Fibroblast of gingiva (primary cell): ENCODE measurements at regions not wholly inside any gene's neighbourhood (a gene's known extent, or its start where the extent isn't known, plus 50 kb on each side); places are given as distances from the start of the nearest gene placed in this dataset.

ENCODE experiments used
- DNase-seq: peaks from one replicate; pipeline ENCODE4 v3.0.0-alpha.2; 2011; ENCODE audit warnings: low read depth

DNA sequence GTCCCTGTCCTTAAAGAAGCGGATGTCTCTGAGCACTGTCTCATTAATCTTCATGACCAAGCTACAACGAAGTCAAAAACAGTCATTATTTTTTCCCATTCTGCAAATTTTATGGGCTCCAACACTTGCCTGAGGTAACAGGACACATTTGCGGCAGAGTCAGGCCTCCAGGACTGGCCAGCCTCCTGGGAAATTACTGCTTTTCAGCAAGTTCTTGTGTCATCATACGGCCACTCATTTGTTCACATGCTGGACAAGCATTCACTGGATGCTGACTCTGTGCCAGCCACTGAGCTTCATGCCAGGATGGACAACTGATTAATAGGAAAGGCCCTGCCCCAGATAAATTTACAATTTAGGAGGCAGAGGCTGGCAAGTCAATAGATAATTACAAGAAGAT is 305.7 kb downstream of the ACTL7B start:
- peak; percentile 75 for DNase-seq

DNA sequence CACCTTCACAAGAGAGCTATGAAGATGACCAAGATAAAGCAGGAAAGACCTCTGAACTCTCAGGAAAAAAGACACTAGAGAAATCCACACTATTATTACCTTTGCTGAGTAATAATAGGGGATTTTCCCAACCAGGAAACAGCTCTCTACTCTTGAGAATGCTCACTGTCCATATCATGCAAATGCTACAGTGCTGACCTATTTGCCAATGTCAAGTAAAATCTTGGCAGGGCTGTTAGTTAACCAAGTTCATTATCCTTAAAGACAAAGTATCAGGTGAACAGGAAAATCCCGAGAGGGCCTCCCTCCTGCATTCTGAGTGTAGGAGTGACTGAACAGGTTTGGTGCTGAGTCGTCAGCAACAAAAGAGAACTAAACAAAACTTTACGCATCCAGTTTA is 306.6 kb downstream of the ACTL7B start:
- no peak for DNase-seq

DNA sequence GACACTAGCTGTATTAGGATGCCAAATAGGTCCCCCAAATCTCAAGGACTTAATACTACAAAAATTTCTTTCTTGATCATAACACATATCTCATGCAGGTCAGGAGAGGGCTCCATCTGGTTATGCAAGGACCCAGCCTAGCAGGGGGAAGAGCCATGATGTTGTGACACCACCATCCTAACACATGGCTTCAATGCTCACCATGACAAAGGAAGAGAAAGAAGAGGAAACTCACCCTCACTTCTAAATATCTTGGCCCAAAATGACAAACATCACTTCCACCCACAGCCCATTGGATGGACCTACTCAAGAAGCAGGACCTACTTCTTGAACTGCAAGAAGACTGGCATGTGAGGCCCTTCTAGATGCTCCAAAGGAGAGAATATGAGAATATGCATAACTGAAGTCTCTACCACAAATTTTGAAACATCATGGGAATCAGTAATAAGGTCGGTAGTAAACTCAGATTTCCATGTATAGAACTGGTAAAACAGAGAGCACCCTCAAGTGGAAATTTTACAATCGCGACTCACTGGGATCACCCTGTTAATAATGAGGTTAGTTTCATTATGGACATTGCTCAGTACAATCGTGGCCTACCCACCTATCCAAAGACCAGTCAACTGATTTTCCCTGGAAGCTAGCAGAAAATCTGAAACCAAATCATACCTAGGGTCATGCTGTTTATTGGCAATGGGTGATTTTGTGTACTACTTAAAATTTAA is 308.2 kb downstream of the ACTL7B start:
- DNase-seq: no peak

DNA sequence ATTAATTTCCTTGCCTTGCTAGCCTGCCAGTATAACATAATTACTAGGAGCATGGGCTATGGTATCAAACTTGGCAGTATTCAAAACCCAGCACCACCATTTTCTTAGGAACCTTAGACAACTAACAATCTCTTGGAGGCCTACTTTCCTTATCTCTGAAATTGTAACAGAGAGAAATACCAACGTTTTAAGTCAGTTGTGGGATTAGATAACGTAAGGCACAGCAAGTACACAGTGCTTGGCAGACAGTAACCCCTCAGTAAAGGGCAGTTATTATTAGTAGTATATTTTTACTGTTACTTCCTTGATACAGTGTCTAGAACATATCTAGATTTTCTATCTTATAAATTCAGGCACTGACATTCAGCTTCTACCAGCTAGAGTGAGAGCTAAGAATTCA is 309.6 kb downstream of the ACTL7B start:
- no peak for DNase-seq

DNA sequence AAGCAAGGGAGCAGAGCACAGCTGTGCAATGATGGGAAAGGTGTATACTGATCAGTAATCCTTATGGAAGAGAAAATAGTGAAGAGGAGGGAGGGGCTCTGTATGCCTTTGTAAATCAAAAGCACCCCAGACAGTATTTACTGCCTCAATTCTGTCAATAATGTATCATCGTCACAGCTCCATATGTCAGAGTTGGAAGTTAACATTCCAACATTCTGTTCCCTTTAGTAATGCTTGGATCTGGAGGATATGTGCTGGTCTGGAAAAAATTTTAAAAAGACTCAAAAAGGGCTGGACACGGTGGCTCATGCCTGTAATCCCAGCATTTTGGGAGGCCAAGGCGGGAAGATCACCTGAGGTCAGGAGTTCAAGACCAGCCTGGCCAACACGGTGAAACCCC is 310.4 kb downstream of the ACTL7B start:
- DNase-seq: no peak

DNA sequence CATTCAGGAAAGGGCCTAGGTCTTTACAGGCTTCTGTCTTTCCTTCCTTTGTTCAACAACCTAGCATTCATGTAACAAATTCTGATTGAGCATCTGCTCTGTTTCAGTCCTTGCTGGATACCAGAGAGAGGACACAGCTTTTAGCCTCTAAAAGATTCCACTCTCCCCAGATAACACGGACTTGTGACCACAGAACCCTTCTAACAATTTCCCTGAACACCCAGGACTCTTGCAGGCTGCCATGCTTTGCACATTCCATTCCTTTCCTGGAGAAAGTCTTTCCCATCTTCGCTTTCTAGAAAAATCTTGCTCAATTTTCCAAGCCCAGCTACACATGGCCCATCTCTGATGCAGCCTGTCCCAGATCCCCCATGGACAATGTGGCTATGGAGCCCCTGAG is 310.9 kb downstream of the ACTL7B start:
- DNase-seq: no peak

DNA sequence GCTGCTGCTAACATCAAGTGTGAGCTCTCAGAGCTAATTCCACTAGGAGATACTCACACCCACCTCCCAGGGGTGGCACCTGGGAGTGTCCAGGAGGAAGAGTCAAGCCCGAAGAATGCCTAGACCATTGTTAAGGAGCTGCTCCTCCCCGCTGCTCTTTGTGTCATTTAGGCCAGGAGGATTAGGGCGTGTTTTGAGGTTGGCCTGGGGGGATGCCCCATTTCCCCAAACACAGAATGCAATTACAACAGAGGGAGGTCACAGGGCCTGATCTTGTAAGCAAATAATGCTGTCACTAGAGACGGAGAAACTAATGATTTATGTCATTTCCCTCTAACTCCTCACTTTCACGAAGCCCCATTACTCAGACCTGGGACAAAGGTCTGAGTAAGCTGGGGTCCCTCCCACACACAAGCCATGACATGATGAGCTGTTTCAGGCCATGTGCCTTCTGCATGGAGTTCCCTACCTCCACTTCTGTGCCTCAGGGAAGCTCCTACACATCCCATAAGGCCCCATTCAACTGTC is 312.5 kb downstream of the ACTL7B start:
- no peak for DNase-seq

DNA sequence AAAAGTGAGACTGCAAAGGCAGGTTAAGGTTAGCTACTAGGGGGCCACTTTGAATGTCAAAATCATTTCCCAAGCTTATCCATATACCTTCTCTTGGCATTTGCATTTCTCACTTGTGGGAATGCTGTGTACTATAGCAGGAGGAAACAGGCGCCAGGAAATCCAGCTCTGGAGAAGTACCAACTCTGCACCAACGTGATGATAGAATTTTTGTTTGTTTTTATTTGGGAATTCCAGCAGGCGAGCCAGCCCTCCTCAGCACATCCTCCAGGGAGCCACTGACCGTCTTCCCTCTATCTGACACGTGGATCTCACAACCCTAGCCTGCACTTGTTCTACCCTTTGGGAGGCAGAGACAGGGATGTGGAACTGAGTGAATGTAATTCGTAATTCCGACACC is 318.0 kb downstream of the ACTL7B start:
- no peak for DNase-seq

DNA sequence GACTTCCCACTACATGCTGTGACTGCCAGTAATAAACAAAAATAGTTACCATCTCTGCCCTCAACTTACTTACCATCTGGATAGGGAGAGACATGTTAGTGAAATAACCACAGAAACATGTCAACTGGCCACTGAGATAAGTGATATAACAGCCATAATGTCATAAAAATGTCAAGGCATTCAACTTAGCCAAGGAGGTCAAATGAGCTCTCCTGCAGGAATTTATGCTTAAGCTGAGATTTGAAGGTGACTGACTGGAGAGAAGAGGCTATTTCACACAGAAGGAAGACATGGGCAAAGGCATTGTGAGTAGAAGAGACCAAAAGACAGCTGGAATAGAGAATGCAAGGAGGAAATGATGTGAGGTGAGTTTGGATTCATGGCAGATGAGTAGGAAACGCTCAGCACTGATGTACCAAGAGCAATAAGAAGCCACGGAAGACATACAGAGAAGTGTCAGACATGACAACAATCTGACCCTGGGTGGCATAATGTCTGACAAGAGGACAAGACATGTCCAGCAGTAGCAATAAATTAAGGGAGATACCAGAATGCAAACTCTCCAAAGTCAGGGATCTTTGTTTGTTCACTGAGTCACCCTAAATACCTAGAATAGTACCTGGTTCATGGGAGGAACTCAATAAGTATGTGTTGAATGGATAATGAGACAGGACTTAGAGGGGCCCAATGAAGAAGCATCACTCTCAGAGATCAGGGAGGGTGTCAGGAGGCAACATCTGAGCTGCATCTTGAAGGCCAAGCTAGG is 318.8 kb downstream of the ACTL7B start:
- DNase-seq: no peak

DNA sequence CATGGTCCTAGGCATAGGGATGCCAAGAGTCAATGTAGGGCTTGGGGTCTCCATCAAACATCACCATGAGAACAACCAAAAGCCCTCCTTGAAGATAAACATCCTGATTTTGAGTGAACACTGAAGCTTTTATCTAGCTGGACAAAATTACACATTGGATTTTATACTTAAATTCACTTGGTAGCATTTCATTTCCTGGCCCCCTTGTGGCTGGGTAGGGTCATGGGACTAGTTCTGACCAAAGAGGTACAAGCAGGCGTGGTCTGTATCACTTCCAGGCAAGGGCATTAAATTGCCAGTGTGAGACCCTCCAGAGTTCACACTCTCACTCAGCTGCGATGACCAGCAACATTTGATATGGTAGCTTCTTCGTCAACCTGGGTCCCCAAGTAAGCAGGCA is 320.3 kb downstream of the ACTL7B start:
- no peak for DNase-seq

DNA sequence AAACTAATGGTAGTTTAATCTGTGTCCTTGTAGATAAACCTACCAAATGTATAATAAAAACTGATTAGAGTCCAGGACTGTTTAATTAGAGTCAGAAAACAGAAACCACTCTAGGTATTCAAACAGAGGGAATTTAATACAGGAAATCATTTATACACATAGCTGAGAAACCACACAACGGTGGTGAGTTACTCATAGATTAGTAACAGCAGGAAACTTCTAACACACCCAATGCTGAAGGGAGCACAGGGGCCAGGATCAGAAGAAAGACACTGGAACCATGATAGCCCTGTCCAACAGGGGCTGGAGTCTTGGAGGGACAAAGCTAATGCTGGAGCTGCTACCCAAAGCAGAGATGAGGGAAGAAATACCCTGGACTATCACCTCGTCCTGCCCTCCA is 321.0 kb downstream of the ACTL7B start:
- DNase-seq: peak; percentile 34

DNA sequence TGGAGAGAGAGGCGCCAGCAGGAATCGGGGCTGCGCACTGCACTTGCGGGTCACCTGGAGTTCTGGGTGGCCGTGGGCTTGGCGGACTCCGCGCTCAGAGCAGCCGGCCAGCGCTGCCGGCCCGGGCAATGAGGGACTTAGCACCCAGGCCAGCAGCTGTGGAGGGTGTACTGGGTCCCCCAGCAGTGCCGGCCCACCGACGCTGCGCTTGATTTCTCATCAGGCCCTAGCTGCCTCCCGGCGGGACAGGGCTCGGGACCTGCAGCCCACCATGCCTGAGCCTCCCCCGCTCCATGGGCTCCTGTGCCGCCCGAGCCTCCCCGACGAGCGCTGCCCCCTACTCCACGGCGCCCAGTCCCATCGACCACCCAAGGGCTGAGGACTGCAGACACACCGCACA is 325.6 kb downstream of the ACTL7B start:
- DNase-seq: no peak

DNA sequence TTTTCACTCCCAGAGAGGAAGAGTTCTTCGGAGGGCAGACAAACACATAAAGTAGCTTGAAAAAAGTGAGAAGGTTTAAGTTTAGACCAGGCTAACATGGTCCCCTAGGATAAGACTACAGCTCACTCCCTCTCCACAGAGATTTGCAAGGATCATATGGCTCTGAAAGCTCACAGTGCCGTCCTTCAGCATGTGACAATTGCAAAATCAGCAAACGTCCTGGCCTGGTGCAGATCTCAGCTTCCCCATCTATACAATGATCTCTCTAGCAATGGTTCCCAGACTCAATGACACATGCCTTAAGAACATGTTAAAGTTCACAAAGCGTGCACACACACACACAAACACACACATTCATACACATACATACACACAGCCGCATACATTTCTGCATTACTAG is 327.6 kb downstream of the ACTL7B start:
- DNase-seq: no peak

DNA sequence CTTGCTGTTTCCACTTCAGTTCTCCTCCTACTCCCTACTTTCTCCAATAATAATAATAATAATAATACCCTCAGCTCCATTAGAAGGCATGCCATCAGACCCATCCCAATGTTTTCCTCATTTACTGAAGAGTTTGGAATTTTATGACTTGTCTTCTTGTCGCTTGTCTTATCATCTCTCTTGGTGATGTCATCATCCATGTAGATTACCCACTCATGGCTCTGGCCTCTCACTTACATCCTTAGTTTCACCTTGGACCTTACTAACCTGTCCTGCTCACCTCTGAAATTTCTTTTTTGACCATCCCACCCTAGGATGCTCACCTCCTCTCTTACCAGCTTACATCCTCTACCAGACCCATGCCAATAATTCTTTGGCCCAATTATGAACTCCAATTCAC is 329.3 kb downstream of the ACTL7B start:
- DNase-seq: no peak

DNA sequence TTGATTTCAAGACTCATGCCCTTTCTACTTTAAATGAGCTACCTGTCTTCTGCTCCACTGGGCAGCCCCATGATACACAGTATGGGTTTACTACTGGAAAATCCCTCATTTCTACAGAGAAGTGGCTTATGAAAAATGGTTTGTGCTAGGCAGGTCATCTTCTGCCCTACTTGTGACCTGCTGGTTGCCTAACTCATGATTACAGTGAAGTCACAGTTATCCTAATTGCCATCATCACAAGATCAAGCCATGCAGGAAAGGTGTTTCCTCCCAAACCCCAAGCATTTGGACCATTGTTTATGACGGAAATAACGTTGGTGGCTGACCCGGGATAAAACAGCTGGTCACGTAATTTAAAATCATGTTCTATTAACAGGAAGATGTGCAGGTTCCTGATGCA is 330.6 kb downstream of the ACTL7B start:
- no peak for DNase-seq

DNA sequence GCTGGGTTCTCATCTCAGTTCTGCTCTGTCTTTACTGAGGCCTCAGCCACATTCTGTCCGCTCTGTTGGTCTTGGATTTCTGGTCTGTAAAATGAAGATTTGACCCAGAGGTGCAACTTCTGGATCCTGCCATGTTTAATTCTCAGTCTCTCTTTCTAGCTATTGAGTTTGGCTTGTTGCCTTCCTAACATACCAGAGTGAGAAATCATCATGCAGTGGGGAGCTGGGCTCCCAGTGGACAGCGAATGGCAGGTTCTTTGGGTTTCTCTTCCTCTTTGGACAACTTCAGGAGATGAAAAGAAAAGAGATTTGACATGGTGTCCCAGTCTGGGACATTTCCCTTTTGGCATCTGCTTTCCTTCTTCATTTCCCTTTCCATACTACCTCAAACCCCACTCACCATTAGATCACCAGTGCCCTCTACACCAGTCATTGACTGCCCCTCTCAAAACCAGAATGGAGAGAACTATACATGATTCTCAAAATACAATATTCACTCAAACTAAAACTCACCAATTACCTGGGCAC is 334.7 kb downstream of the ACTL7B start:
- peak; percentile 35 for DNase-seq

DNA sequence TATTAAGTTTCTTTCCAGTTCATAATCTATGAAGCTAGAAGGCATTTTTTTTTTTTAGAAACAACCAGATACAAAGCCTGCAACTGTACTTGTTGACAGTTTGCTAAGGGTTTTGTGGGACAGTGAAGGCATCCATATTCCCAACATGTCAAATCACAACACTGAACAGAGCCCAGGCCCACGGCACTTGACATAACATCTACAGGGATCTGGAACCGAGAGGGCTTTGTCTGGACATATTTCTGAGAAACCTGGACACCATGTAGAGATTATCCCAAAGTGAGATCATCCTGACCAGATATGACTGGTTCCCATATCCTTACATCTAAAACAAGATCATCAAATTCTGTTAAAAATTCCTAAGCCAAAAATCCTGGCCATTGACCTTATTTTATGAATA is 336.3 kb downstream of the ACTL7B start:
- DNase-seq: no peak

DNA sequence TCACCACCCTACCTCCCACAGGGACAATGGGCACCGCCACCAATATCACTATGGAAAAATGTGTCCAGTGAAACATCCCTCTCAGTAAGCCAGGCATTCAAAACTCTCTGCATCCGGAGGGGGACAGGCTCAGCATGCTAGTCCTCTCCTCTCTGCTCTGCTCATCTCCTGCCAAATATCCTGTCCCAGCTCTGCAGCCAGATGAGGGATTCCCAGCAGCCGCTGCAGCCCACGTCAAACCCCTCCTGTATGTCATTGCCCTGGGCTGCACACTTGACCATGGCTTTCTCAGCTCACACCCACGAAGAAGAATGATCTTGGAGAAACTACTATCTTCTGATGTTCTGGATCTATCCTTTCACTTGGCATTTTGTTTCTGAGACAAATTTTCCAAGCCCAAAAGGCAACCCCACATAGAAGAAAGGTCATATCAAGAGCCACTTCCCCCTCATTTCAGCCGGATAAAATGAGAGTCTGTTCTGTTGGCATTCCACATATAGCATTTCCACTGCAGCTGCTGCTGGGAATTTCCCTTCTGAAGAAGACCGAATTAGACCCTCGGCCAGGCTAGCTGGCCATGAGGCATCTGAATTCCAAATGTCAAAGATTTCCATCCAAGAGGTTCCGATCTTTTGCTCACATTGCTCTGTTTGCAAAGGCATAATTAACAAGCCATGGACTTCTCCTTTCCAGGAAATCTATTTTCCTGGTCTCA is 338.0 kb downstream of the ACTL7B start:
- DNase-seq: no peak

DNA sequence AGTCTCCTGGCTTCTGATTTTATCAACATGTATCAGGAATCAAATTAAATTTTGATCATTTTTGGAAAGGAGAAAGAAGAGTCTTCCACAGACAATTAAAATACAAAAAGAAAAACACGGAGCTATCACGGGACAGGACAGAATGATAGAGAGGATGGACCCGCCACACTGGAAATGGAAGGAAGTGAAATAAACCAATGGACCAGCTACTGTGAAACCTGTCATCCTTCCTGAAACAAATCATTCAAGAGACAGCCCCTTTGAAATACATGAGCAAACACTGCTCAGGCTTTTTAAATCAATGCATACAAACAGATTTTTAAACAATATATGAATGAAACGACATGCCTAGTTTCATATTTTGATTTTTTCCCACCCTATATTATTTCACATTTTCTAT is 339.4 kb downstream of the ACTL7B start:
- no peak for DNase-seq

DNA sequence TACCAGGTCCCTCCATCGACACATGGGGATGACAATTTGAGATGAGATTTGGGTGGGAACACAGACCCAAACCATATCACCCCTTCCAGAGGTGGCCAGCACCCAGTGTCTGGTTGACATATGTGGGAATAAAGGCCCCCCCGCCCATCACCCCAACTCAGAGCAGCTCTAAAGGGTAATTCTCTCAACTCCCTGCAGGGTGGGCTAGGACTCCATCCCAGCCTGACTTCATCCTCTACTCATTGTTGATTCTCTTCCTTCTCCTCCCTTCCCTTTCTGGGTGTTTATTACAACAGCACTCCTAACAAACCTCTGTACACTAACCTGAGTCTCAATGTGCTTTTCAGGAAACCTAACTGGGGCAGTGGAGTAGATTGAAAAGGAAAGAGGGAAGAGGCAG is 339.9 kb downstream of the ACTL7B start:
- no peak for DNase-seq

DNA sequence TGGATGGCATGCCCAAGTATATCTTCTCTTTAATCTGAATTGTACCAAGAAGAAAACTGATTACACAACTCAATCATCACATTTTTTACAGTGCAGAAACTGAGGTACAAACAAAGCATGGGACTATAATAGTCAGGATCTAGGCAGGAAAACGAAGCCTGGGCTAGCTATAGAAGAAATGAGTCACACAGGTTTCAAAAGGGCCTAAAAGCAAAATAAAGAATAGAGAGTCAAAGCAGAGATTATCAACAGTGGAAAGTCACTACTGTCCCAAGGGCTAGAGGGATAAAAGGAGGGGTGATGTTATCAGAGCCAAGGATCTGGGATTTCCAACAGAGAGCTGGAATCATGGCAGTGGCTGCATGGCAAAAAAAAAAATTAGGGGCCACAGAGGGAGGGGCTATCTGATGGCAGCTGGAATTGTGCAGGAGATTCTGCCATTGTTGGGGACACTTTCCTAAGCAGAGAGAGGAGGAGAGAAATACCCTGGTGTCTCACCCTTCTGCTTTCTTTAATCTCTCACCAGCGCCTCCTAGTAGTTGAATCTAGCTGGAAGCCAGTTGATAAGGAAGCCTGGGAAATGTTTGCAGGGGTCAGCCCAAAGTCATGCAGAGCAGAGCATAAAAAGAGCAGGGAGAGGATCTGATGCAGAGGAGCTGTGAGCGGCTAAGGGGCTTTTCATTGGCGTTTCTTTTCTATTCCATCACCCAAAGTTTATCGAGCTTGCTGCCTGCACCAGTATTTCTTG is 343.2 kb downstream of the ACTL7B start:
- no peak for DNase-seq

DNA sequence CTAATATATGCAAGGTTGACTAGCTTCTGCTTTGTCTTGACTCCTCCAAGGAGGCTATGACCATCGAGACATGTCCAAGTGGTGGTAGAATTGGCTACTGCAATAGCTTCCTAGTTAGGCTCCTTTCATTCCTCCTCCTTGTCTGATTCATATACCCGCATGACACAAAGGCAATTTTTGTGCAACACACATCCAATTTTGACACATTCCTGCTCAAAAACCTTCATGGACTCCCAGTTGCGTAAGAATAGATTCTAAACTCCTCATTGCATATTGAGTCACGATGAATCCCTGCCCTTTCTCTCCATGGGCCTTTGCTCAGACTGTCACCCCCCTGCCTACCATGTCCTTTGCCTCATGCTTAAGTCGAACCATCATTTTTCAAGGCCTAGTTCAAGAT is 344.5 kb downstream of the ACTL7B start:
- DNase-seq: peak; percentile 87
